AG09319 (cell line): ENCODE measurements at regions not wholly inside any gene's neighbourhood (a gene's known extent, or its start where the extent isn't known, plus 50 kb on each side); places are given as distances from the start of the nearest gene placed in this dataset.
"Not testable (repeated sequence)": the region's sequence is repeated elsewhere in the genome, so short reads cannot be mapped to it uniquely, and the experiment has no call there.

ENCODE experiments used
- DNase-seq: peaks from one replicate; pipeline ENCODE4 v3.0.0-alpha.2; 2010; ENCODE audit warnings: low read depth; ENCODE audit errors: extremely low read depth
- TF ChIP-seq, protein P1 (sequence below): IDR thresholded peaks from 2 replicates; pipeline ENCODE4 v1.5.1; 2011; ENCODE audit warnings: low read depth, mild to moderate bottlenecking, inconsistent platforms, low read length, moderate library complexity

- TF ChIP-seq, protein P1, sequence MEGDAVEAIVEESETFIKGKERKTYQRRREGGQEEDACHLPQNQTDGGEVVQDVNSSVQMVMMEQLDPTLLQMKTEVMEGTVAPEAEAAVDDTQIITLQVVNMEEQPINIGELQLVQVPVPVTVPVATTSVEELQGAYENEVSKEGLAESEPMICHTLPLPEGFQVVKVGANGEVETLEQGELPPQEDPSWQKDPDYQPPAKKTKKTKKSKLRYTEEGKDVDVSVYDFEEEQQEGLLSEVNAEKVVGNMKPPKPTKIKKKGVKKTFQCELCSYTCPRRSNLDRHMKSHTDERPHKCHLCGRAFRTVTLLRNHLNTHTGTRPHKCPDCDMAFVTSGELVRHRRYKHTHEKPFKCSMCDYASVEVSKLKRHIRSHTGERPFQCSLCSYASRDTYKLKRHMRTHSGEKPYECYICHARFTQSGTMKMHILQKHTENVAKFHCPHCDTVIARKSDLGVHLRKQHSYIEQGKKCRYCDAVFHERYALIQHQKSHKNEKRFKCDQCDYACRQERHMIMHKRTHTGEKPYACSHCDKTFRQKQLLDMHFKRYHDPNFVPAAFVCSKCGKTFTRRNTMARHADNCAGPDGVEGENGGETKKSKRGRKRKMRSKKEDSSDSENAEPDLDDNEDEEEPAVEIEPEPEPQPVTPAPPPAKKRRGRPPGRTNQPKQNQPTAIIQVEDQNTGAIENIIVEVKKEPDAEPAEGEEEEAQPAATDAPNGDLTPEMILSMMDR, result no peak
- DNase-seq, result no peak
Observed at GRCh38 chr1:55305735-55306134, 90.6 kb upstream of the USP24 start.

- no peak for DNase-seq
- TF ChIP-seq, protein P1, result no peak
Observed at GRCh38 chr1:55304229-55304740, 89.1 kb upstream of the USP24 start.

DNA sequence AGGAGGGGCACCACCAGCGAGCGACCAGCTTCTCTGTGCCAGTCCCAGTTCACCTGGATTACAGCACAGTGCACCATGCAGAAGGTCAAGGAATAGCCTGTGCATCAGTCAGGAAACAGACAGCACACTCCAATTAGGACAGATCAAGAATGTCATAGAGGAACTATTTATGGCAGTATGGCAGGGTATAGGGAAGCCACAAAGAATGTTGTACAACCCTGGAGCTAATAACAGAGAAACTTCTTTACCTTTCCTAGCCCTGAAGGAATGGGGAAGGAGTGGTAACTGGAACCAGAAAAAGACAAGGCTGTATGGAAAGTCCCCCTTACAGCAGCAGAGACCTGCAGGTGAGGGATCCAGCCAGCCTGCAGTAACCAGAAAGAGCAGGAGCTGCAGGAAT, 87.8 kb upstream of the USP24 start:
- TF ChIP-seq, protein P1, result no peak
- DNase-seq, result no peak

DNA sequence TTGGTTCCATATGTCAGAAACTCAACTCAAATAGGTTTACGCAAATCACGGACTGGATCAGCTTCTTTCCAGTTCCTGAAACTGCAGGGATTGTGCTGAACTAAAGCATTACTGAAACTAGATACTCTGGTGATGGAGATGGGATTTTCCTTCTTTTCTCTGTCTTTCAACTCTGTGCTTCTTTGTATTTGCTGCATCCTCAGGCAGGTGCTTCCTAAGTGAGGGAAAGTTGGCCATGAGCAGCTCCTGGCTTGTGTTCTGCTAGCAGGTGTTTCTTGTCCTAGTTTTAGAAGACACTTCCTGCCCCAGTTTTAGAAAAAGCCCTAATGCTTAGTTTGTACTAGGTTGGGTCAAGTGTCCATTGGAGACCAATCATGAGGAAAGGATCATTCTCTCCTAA, 86.7 kb upstream of the USP24 start:
- TF ChIP-seq, protein P1, result no peak
- no peak for DNase-seq

- no peak for DNase-seq
- TF ChIP-seq, protein P1, result no peak
Observed at GRCh38 chr1:55300975-55301374, 85.8 kb upstream of the USP24 start.

DNA sequence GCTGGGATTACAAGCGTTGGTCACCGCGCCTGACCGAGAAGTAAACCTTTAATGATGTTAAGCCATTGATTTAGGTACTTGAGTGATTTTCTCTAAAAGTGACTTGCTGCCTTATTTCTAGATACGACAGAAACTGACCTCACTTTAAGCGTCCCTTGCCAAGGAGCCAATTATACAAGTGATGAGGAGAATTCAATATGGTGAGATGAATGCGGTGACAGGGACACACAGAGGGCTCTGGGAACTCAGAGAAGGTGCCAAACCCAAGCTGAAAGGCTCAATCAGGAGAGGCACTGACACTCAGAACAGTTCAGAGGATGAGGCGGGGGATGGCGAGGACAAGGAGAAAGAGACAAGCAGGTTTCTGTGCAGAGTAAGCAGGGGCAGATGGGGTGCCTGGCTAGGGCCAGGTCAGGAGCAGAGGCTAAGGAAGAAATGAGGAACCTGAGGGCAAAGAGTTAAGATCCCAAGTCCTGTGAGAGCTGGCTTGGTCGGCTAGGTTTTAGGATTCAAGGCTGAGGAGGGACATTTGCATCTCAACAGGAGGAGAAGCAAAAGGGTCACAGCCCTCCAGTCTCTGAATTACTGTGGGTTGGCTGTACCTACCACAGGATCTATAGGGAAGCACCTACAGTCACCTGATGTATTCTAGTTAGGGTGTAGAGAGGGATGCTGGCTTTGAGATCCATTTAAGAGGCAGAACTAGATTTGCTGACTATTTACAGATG, 83.2 kb upstream of the USP24 start:
- TF ChIP-seq, protein P1, result no peak

DNA sequence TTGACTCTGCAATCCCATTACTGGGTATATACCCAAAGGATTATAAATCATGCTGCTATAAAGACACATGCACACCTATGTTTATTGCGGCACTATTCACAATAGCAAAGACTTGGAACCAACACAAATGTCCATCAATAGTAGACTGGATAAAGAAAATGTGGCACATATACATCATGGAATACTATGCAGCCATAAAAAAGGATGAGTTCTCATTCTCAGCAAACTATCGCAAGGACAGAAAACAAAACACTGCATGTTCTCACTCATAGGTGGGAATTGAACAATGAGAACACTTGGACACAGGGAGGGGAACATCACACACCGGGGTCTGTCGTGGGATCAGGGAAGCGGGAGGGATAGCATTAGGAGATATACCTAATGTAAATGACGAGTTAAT, 81.1 kb upstream of the USP24 start:
- not testable (repeated sequence) for DNase-seq

More for the DNA sequence above, 83.2 kb upstream of the USP24 start:
- DNase-seq, result no peak

DNA sequence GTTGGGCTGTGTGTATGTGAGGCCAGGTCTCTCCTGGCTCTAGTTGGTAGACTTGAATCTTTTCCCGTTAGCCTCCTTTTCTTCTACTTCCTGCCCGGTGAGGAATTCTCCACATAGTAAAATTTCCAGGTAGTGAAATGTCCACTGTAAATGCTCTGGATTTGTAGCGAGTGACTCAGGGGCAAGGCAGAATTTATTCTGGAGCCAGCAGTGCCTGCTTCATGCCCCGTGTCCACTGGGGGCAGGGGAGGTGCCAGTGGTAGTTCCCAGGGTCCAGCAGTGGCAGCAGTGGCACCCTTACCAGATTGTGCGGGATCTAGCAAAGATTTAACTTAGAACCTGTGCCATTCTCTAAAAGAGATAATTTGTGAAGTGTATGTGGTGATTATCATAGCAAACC, 74.5 kb upstream of the USP24 start:
- DNase-seq, result no peak
- TF ChIP-seq, protein P1, result no peak
